Choroid plexus epithelial cell (primary cell): ENCODE measurements at regions not wholly inside any gene's neighbourhood (a gene's known extent, or its start where the extent isn't known, plus 50 kb on each side); places are given as distances from the start of the nearest gene placed in this dataset.
A peak's percentile ranks its signal among the peaks of the same experiment; 100 is the strongest.

Experiments
- DNase-seq: peaks from one replicate; pipeline ENCODE4 v3.0.0-alpha.2; 2010; ENCODE audit warnings: low read depth
- H3K4me3 ChIP-seq: 2 replicates; pipeline ENCODE4 v1.5.1; 2011; ENCODE audit warnings: low read depth, mild to moderate bottlenecking, control low read depth, low read length, moderate library complexity
- TF ChIP-seq, protein P1 (sequence below): conservative IDR thresholded peaks from 2 replicates; pipeline ENCODE4 v1.5.1; 2011; ENCODE audit warnings: low read depth, mild to moderate bottlenecking, control low read depth, inconsistent platforms, low read length, moderate library complexity

DNA sequence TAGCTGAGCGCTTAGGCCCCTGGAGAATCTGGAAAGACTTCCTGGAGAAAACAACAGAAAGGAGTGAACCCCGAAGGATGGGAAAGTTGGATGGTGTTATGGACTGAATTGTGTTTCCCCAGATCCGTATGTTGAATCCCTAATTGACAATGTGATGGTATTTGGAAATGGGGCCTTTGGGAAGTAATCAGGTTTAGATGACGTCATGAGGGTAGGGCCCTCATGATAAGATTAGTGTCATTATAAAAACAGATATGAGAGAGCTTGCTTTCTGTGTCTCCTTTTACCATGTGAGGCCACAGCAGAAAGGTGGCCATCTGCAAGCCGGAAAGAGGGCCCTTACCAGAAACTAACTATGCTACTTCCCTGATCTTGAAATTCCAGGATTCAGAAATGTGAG lies 159.5 kb downstream of the QDPR start:
- no peak overlapping the region for H3K4me3 ChIP-seq
- no peak for DNase-seq
- TF ChIP-seq, protein P1, sequence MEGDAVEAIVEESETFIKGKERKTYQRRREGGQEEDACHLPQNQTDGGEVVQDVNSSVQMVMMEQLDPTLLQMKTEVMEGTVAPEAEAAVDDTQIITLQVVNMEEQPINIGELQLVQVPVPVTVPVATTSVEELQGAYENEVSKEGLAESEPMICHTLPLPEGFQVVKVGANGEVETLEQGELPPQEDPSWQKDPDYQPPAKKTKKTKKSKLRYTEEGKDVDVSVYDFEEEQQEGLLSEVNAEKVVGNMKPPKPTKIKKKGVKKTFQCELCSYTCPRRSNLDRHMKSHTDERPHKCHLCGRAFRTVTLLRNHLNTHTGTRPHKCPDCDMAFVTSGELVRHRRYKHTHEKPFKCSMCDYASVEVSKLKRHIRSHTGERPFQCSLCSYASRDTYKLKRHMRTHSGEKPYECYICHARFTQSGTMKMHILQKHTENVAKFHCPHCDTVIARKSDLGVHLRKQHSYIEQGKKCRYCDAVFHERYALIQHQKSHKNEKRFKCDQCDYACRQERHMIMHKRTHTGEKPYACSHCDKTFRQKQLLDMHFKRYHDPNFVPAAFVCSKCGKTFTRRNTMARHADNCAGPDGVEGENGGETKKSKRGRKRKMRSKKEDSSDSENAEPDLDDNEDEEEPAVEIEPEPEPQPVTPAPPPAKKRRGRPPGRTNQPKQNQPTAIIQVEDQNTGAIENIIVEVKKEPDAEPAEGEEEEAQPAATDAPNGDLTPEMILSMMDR, result no peak

DNA sequence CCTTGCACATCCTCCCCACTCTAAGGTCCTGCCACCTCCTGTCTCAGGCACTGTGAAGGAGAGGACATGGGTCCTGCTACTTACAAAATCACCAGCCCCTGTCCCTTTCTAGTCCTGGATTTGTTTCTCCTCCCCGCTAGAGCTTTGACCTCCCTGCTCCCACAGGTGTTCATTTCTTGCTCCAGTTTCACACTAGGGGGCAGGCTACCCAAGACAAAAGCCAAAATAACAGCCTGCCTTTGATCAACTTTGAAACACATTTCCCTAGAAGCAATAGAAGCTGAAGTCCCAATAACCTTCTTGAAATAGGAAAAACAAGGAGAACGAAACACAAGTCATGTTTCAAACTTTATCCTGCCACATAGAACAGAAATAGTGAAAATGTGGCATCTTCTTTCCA lies 164.4 kb downstream of the QDPR start:
- TF ChIP-seq, protein P1, result peak; percentile 77
- H3K4me3 ChIP-seq, result no peak overlapping the region
- peak; percentile 59 for DNase-seq

DNA sequence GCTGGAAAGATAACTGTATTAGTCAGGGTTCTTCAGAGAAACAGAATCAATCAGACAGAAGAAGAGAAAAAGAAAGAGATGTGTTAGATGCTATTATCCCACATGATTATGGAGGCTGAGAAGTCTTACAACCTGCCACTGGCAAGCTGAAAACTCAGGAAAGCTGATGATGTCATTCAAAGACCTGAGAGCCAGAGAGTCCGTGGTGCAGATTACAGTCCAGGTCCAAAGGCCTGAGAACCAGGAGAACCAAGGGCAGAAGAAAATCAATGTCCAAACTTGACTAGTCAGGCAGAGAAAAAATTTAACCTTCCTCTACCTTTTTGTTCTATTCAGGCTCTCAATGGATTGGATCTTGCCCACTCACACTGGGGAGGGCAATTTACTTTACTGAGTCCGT lies 172.5 kb downstream of the QDPR start:
- TF ChIP-seq, protein P1, result no peak
- no peak overlapping the region for H3K4me3 ChIP-seq
- DNase-seq, result no peak

DNA sequence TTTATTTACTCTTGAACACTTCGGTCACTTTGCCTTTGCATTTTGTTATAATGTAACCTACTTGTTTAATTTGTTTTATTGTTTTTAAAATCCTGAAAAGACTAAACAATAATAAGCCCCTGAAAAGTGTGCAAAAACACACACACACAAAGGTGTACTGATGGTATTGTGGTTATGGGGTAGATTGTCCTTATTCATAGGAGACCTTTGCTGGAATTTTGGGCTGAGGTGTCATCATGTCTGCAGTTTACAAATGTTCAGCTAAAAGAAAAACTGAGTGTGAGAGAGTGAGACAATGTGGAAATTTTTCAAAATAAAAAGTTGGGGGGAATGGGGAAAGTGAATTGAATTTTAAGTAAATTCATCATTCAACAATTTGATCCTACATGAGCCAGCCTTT lies 174.9 kb downstream of the QDPR start:
- DNase-seq, result no peak
- no peak overlapping the region for H3K4me3 ChIP-seq
- TF ChIP-seq, protein P1, result no peak

DNA sequence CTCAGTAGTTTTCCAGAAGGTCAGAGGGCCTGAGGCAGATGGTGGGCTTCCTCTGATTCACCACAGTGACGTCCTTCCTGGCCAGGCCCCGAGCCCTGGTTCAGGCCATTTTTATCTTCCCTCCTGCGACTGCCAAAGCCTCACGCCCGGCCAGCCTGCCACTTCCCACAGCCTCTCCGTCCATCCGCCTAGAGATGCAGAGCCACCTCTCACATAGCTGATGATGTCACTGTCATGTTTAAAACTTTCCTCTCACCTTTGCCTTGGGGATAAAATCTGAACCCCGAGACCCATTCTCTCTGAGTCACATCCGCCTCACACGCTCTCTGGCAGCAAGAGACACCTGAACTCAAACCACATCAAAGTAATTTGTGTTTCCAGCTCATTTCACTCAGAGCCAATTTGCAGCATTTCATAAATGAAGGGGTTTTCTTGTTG lies 175.3 kb downstream of the QDPR start:
- no peak overlapping the region for H3K4me3 ChIP-seq
- DNase-seq, result no peak
- TF ChIP-seq, protein P1, result no peak

DNA sequence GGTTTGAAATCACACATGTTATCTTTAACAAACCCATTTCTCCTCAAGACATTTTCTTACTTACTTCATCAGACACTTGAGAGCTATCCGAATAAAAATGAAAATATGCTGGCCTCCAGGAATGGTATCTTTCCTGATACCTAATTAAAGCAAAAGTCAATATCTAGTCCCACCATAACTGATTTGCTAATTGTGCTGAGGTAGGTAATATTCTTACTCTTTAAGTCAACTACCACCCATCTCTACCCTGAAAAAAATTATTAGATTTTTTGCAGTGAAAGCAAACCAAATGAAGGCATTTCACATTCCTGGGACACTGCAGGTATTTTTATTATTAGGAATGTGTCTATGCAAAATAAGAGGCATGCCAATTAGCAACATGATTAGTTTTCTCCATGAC lies 175.8 kb downstream of the QDPR start:
- no peak for DNase-seq
- TF ChIP-seq, protein P1, result no peak
- H3K4me3 ChIP-seq, result no peak overlapping the region

DNA sequence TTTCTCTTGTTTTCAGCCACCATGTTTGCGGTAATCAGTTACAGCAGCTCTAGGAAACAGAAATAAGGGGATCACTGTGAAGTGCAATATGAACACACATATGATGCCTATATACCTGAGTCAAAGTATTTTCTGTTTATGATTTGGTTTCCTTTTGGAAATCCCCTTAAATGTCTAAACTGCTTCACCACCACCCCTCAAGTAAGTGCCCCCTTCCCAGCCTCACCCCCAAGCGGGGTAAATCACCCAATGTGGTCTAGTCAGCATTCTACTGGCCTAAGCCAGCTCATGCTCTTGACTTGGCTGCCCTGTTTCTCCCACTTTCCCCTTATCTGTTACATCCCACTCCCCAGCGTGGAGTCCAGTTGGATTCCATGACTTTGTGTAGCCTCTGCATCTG lies 176.5 kb downstream of the QDPR start:
- DNase-seq, result no peak
- TF ChIP-seq, protein P1, result no peak
- no peak overlapping the region for H3K4me3 ChIP-seq
